Neural progenitor cell (in vitro differentiated cells): ENCODE measurements at regions not wholly inside any gene's neighbourhood (a gene's known extent, or its start where the extent isn't known, plus 50 kb on each side); places are given as distances from the start of the nearest gene placed in this dataset.

ENCODE experiments used
- CTCF ChIP-seq: fragments of 200-600 bp; sonication (generic); IDR thresholded peaks from 2 replicates; pipeline ENCODE4 v1.5.1; 2017; ENCODE audit warnings: antibody characterized with exemption, mild to moderate bottlenecking
- EZH2 ChIP-seq: fragments of 200-600 bp; sonication (generic); IDR thresholded peaks from 2 replicates; pipeline ENCODE4 v1.6.1; 2017; ENCODE audit warnings: antibody characterized with exemption, mild to moderate bottlenecking, moderate library complexity

- TF ChIP-seq CTCF (no peak), EZH2 (no peak)
Measured at GRCh38 chr1:229184066-229184465, 86.8 kb upstream of the RAB4A start.
